ENCODE measurements at regions not wholly inside any gene's neighbourhood (a gene's known extent, or its start where the extent isn't known, plus 50 kb on each side); places are given as distances from the start of the nearest gene placed in this dataset.
"Not testable (repeated sequence)": the region's sequence is repeated elsewhere in the genome, so short reads cannot be mapped to it uniquely, and the experiment has no call there.

DNA sequence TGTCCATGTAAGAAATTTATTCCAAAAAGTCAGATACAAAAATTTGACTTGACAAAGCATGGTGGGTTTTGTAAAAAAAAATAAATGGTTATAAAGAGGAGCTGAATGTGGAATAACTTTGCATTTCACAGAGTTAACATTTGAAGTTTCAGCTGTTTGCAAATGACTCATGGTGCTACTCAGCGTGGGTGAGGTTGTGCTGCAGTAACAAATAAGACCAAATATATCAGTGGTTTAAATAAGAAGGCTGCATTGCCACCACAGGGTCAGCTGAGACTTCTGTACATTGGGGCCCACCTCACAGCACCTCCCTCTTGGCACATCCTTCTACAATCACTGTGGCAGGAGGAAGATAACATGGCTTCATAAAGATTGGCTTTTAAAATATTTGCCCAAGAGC, 272.5 kb upstream of the SULF2 start:
- no peak for DNase-seq

DNA sequence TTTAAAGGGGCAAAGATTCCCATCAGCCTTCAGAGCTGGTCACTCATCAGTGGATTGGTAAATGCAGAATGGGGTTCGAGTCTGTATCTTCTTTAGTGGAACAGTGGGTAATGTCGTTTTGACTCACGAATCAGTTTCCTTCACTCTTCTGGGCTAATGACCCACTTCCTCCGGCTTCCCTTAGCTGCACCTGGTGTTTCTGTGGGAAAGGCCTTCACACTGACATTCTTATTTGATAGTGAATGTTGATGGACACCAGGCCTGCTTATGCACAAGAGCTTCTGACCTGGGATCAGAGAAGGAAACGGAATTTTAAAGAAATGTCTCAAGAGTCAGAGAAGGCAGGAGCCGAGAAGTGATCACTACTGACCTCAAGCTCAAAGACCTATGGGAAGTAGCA, 272.0 kb upstream of the SULF2 start:
- DNase-seq = no peak

DNA sequence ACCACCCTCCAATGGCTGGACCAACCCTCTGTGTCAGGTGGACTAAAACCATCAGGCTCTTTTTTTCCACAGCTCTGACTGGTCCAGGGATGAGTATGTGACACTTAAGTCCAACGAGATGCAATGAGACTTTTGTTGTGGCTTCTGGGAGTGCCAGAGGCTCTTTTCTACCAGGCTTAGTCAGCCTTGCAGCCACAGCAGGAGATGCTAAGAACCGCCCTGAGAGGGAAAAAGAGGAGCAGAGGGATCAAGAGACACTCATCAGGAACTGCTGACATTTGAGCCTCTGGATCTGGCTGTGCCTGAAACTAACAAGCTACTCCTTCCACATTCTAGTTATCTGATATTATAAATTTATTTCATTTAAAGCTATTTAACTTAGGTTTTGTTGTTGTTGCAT, 270.9 kb upstream of the SULF2 start:
- no peak for DNase-seq

DNA sequence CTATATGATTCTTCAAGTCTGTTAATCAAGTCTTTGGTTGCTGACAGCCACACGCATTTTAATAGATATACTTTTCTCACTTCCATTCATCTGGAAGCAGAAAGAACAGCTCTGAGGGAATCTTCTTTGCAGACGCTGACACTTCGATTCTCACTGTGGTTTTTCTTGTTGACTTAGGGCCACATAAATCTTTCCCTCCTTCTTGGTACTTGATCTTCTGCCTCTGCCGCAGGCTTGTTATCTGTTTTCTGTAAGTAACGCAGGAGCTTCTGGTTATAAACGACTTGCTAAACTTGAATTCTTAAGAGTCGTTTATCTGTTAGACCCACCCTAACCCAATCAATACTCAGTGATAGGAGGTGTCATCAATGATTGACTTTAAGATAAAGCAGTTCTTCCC, 268.8 kb upstream of the SULF2 start:
- DNase-seq = no peak

DNA sequence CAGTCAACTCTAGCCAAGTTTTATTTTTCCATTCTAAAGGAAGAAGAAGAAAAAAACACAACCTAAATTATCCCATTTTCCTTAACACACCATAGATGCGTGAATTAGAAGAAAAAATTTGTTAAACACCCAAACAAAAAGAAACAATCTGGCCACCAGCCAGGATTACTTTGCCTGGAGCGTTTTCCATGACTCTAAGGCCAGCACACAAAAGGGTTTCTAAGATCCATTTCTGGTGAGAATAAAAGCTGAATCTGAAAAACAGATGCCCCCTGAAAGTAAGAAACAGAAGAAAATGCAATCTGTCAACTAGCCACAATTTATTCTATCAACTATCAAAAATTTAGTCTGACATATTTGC, 267.2 kb upstream of the SULF2 start:
- DNase-seq = no peak

DNA sequence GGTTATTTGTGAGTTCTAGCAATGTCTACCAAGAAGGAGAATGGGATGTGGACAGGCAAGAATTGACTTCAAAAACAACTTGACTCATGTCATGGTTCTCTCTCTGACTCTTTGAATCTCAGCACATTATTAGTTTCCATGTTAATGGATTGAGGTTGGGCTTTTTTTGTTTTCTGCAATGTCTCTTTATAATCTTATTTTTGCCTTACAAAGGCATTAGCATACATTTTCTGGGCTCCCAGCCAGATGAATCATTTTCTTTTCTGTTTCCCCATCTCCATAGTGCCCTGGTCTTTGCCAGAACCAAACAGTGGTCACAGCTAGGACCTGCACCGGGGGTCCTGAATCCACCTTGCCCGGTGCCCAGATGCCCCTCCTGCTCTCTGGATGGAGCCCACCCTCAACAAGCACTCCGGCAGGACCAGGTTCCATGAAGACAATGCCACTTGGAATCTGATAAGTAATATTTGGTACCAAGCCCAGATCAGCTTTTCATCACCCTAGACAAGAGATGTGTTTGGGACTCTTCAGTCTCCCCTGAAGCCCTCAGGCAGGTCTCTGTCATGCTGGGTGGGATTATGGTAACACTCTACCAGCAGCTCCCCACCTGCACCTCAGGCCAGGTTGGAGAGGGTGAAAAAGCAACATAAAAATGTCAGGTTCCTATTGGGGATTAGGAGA, 266.7 kb upstream of the SULF2 start:
- DNase-seq = no peak

DNA sequence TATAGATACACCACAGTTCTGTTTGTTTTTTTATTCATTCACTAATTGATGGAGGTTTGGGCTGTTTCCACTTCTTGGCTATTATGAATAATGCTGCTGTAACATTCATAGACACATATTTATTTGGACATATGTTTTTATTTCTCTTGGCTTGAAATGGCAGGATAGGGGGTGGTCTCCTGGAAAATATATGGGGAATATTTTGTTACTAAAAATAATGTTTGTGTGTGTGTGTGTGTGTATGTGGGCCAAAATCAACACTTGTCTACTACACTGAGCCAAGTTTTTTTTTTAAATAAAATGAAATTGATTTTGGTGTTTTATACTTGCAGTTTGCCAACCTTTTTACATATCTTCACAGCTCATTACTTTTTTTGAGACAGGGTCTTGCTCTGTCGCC, 264.4 kb upstream of the SULF2 start:
- no peak for DNase-seq

DNA sequence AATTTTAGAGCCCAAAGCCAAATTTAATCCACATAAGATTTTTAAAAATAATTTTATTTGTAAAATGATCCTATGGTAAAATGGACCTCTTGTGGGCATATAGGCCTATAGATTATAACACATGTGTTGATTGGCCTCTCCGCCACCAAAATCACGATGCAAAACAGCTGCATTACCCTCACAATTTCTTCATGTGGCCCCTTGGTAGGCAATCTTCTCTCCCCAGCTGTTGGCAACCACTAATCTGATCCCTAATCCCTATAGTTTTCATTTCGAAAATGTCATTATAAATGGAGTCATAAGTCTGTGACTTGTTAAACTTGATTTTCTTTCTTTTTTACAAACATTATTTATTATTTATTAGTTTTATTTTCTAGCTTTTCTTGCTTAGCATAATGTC, 263.9 kb upstream of the SULF2 start:
- no peak for DNase-seq

DNA sequence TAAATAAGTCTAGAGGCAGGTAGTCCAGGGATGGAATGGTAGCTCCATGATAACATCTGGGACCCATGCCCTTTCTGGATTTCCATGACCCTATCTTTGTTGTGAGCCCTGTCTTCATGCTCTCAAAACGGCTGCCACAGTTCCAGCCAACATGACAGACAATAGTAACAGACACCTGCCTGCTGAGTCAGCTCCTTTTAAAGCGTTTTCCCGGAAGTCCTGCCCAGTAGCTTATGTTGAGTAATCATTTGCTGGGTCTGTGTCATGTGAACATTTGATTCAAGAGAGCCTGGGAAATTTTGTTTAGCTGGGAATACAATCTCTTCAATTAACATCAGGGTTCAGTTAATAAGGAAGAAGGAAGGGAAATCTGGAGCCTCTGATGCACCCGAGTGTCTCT, 262.2 kb upstream of the SULF2 start:
- no peak for DNase-seq

DNA sequence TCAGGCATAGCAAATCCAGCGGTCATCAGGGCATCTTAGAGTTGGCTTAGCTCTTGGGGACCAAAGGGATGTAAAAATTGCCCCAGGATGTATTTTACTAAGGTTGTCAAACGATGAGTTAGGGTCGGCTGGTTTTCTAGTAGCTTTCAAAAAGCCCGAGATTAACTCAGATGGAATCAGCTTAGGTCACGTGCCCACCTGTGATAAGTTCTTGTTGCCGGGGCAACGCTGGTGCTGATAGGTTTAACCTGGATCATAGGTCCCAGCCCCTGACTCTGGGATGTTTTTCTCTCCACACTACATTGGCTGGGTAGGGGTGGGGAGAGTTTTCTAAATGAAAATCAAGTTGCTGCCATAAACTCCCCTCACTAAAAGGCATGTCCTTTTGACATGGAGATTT, 257.3 kb upstream of the SULF2 start:
- DNase-seq = no peak

DNA sequence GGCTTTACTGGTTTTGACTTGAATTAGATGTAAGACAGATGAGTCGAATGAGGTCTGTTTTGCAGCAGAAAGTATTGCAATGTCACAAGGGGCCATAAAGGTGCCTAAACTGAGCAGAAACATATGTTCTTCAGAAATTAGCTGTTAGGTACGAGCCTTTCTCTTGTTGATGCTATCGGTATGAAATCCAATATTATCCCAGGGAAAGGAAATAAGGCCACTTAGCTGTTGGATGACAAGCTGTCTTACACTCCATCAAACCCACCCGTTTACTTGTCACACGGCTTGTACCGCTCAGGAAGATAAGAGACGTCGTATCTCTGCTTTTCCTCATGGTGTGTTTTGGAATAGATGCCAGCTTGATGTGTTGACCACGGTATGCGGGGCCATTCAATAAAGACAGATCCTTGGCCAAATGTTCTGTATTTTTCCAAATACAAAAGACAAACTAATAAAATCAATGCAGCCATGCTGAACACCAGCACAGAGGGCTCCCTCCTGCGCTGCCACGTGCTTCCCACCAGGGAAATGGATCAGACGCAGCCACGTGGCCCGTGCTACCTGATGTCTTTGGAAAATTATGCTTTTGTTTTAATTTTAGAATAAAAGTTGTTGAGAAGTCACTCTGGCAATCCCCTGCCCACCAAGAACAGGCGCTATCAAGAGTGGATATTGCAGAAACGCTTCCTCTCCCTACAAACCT, 255.9 kb upstream of the SULF2 start:
- no peak for DNase-seq

DNA sequence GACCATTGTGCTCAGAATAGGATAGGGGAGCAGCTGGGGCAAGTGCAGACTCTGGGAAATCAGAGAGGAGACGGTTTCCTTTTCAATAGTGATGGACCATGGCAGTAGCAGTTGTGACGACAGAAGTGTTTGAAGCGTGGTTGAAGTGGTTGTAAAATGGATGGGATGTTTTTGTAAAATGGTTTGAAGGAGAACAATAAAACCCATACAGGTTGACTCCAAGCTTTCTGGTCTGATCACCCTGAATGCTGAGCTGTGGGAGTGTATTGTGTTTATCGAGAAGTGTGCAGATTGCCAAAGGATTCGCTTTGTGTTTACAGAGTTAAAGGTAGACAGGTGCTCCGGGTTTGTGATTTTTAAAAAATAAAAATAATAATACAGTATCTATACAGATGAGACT, 255.2 kb upstream of the SULF2 start:
- no peak for DNase-seq

DNA sequence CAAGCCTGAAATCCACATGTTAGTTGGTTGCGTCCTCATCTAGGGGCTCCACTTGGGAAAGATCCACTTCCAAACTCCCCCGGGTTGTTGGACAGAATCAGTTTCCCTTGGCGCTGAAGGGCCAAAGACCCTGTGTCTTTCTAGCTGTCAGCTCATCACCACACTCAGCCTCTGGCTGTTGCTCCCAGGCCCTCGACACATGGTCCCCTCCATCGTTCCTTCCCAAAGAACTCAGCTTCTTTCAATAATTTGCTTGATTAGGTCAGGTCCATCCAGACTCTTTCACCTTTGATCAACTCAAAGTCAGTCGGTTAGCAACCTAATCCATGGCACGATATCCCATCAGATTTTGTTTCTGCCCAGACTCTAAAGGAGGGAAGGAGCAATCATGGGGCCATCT, 254.8 kb upstream of the SULF2 start:
- no peak for DNase-seq

DNA sequence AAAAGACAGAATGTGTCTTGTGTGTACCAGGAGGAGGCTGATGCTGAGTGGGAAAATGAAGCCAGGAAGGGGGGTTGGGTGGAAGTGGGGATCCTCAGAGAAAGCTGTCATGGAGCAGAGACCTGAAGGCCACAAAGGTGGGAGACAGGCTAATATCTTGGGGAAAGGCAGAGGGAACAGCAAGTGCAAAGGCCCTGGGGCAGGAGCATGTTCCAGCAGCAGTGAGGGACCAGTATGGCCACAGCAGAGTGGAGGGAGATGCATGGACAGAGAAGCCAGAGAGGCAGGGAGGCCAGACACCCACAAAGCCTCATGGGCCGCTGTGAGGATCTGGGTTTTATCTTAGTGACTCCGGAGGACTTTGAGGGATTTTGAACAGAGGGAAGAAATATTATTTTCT, 254.2 kb upstream of the SULF2 start:
- no peak for DNase-seq

DNA sequence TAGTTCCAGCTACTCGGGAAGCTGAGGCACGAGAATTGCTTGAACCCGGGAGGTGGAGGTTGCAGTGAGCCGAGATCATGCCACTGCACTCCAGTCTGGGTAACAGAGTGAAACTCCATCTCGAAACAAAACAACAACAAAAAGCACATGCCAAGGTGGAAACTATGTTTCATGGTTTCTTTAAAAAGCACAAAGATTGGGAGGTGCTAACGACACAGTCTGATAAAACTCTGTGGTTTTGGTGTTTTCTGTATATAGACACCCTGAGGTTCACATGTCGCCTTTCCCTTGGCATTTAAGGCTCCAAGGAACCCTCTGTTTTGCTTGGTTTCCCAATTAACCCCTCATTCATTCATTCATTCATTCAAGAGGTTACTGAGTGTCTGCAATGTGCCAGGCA, 253.4 kb upstream of the SULF2 start:
- DNase-seq = no peak

DNA sequence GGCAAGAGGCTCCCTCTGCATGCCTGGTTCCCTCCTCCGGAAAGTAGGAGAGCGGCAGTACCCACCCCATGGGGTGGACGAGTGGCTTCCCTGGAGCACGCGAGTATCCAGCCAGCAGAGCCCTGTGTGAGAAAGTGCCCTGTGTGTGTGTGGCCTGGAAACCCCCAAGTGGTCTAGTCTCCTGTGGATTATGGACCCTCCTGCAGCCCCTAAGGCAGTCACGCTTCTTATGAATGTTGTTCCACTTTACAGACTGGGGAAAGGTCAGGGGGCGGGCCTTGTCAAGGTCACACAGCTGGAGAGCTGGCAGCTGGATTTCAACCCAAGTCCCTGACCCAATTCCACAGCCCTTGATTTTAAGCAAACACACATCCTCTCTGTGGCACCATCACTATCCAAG, 252.5 kb upstream of the SULF2 start:
- DNase-seq = not testable (repeated sequence)

DNA sequence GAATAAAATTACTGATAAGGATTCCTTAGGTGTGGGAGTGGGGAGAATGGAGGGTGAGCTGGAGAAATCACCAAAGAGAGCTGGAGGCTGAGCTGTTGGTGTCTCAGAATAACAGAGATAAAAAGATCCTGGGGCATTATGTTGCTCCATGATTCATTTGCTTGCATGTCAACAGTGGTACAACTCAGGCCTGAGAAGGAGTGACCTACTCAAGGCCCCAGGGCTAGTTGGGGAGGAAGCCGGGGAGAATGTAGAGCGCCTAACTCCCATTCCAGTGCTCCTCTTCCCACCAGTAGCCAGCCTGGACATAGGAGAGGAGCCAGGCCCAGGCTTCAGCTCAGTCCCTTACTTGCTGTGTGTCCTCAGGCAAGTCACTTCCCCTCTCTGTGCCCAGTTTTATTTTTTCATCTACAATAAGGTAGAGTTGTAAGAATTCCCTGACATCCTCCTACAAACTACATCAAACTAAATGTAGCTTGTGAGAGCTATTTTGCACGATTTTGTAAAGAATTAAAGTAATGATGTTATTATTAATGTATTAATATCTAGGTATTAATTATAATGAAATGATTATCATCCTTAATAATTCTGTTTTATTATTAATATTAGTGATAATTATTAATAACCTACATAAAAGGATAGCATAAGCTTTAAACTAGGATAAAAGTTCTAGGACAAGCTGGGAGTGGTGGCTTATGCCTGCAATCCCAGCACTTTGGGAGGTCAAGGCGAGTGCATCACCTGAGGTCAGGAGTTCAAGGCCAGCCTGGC, 250.9 kb upstream of the SULF2 start:
- DNase-seq = no peak

DNA sequence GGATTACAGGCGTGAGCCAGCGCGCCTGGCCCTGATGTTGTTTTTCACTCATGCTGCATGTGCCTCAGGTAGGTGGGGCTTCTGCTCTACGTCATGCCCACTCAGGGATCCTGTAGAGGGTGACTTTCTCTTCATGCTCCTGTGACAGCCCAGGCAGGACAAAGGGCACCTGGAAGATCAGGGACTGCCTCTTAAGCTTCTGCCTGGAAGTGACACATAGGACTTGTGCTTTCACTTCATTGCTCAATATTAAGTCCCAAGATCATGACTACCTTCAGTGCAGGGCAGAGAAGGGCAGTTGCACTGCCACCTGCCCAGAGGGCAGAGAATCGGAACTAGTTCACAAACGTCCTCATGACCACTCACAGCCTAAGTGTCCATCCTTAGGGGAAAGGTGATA, 249.5 kb upstream of the SULF2 start:
- DNase-seq = no peak

DNA sequence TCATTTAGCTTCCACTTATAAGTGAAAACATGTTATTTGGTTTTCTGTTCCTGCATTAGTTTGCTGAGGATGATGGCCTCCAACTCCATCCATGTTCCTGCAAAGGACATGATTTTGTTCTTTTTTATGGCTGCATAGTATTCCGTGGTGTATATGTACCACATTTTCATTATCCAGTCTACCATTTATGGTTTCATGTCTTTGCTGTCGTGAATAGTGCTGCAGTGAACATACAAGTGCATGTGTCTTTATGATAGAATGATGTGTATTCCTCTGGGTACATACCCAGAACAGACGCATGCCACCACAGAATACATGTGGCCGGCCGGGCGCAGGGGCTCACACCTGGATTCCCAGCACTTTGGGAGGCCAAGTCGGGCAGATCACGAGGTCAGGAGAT, 247.7 kb upstream of the SULF2 start:
- not testable (repeated sequence) for DNase-seq

DNA sequence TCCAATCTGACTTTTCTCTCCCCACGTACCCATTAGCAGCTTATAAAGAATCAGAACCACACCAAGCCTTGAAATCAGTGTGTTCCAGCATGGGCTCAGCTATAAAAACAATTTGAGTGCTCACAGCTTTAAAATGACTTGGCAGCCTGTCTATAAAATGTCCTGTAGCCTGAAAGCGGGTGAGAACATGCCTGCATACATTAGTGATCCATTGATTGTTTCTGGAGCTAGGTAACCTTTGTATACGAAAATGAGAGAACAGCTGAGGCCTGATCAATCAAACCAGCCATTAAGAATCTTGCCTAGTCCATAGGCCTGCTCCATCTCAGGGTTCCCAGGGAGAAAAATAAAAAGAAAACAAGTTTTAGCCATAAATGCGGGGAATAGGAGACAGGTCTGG, 245.8 kb upstream of the SULF2 start:
- no peak for DNase-seq

DNA sequence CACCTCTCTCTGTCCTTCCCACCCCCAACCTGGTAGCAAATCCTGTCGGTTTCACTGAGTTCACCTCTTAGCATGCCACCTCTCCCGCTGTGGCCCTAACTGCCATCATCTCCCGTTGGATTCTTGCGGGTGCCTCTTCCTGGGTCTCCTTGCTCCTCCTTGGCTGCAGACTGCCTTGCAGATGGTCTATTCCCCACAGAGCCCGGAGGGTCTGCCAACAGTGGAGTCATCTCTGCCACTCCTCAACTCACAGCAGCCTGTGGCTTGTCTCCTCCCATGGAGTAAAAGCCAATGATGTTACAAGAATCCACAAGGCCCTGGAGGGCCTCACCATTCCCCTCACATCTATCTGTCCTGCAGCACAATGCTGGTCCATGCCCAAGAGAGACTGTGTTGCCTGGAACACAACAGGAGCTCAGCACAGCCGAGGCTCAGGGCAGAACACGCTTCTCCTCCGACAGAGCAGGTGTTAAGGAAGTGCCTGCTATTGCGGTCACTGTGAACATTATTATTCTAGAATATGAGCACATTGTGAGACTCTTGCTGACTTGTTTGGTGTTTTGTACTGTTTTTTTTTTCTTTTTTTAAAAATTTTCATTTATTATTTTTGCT, 241.8 kb upstream of the SULF2 start:
- DNase-seq = no peak

DNA sequence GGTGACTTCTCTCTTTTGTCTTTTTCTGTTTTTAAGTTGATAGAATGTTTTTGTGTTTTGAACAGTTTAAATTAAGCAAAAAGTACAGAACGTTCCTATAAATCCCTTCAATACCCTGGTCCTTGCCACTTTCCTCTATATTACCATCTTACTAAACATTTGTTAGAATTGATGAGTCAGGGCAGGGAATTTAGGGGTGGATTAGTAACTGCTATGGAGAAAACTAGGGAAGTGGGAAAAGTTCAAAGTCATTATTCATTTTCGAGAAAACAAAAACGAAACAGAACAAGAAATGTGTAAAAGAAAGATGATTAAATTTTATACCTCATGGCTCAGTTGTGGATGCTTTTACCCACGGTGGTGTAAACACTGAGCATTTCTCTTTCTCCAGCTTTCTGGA, 240.4 kb upstream of the SULF2 start:
- DNase-seq = no peak

DNA sequence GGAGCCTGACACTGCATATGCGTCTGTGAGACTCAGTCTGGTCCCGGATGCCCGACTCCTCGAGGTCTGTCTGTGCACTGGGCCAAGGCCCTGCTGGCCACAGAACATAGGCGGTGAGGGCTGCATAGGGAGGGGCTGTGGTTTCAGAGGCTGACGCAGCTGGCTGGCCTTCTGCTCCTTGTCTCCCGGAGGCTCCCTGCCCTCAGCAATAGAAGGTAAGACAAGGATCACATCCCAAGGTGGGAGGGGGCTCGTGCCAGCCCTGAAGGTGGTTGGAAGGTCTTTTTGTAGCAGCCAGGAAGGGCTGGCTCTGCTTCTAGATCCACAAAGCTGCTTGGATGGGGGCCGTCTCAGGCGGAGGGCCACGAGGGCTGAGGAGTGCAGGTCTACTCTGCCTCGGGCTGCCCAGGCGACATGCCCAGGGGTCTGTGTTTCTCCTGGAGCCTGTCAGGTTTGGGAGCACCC, 239.8 kb upstream of the SULF2 start:
- no peak for DNase-seq

DNA sequence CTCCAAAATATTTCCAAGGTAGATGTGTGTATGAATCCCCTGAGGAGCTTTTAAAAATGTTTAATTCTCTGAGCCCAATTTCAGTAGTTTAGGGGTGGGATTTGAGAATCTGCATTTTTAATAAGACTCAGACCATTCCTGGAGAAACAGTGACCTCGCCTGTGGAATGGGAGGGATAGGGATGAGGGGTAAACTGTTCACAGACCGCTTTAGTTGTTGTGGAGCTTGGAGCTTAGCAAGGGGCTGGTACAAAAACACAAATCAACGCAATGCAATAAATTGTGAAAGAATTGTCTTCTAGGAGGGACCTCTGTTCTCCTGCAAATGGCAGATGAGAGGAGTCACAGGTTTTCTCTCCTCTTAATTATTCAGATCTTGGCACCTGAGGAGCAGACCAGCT, 239.3 kb upstream of the SULF2 start:
- no peak for DNase-seq
